ENCODE measurements at regions not wholly inside any gene's neighbourhood (a gene's known extent, or its start where the extent isn't known, plus 50 kb on each side); places are given as distances from the start of the nearest gene placed in this dataset.

- no peak for DNase-seq
These were observed 185.8 kb upstream of the DCBLD2 start for GRCh38 chr3:99087277-99087676.

DNA sequence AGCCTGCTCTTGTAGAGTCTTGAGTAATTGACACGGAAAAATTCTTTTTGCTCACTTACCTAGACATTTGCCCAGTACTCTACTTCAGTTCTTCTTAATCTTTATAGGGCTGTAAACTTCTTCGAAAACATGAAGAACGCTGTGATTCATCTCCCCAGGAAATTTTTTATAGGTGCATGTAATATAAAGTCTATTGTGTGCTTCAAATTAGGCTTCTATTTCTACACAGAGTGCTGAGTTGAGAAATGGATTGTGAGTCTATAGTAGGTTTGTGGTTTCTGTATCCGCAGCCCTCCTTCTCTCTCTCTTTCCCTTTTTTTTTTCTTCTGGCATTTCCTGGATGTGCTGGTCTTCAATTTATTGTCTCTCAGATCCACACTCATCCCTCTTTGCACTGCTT is 183.3 kb upstream of the DCBLD2 start:
- no peak for DNase-seq

- no peak for DNase-seq
These were observed 182.7 kb upstream of the DCBLD2 start for GRCh38 chr3:99084156-99084555.

GRCh38 chr3:99071096-99071495 is 169.6 kb upstream of the DCBLD2 start:
- no peak for DNase-seq

GRCh38 chr3:99069973-99070372 is 168.5 kb upstream of the DCBLD2 start:
- no peak for DNase-seq

DNA sequence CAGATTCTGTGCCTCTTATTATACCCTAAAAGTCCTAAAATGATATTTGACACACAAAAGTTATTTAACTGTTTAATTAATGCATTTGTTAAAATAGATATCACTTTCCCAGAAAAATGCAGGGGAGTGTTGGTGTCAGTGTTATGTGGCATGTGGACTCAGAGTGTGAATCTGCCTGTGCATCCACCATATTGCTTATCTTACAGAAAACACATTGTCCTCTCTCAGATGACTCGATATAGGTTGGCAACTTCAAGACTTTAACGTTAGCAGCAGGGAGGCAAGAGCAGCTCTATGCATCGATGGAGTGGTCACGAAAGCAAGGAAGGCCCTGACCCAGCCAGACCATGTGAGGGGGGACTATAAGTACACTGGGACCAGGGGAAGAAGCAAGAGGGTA is 165.4 kb upstream of the DCBLD2 start:
- DNase-seq, result no peak

GRCh38 chr3:99049164-99049563 is 147.7 kb upstream of the DCBLD2 start:
- no peak for DNase-seq

- no peak for DNase-seq
These were observed 140.3 kb upstream of the DCBLD2 start for GRCh38 chr3:99041747-99042146.

DNA sequence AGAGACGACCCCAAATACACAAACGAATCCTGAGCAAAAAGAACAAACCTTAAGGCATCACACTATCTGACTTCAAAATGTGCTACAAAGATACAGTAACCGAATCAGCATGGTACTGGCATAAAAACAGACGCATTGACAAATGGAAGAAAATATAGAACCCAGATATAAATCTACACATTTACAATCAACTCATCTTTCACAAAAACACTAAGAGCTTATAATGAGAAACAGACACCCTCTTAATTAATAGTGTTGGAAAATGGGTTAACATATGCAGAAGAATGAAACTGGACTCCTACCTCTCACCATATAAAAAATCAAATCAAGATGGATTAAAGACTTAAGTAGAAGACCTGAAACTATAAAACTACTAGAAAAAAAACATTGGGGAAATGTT is 130.3 kb upstream of the DCBLD2 start:
- DNase-seq, result no peak

- no peak for DNase-seq
These were observed 122.2 kb upstream of the DCBLD2 start for GRCh38 chr3:99023590-99024192.

- DNase-seq, result no peak
These were observed 120.0 kb upstream of the DCBLD2 start for GRCh38 chr3:99021466-99021865.

DNA sequence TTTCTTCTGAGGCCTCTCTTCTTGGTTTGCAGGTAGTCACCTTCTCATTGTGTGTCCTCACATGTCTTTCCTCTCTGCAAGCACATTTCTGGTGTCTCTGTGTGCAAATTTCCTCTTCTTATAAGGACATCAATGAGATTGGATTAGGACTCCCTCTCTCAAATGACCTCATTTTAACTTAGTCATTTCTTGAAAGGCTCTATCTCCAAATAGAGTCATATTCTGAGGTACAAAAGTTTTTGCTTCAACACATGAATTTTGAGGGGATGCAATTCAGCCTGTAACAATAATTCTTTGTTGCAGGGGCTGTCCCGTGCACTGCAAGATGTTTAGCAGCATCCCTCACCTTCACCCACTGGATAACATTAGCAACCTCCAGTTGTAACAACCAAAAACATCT is 115.0 kb upstream of the DCBLD2 start:
- DNase-seq, result no peak

DNA sequence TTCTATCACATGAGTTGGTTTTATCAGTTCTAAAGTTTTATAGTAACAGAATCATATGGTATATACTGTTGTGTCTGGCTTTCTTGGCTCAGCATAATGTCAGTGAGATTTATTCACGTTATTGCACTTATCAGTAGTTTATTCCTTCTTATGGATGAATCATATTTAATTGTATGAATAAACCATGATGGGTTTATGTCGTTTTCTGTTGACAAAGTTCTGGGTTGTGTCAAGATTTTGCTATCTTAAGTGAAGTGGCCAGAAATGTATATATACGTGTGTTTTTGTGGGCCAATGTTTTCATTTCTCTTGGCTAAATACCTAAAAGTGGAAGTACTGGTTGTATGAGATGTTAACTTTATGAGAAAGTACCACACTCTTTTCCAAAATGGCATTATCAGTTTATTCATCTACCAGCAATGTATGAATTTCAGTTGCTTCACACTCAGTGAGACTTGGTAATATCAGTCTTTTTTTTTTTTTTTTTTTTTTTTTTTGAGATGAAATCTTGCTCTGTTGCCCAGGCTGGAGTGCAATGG is 112.4 kb upstream of the DCBLD2 start:
- no peak for DNase-seq

DNA sequence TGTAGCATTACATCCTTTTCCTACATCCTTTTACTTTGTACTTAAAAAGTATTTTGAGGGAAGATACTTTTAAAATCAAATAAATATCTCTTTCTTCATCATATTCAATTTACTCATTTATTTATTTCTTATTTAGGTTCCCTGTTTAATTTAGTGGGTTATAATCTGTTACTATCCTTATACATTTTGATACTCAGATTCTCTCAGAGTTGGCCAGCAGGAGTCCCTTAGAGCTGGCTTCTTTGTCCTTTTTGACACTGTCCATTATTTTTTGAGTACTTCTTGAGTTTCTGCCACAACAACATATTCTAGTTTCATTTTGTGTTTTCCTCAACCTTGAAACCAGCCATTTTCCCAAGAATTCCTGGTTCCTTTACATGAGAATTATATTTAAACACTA is 111.6 kb upstream of the DCBLD2 start:
- no peak for DNase-seq

DNA sequence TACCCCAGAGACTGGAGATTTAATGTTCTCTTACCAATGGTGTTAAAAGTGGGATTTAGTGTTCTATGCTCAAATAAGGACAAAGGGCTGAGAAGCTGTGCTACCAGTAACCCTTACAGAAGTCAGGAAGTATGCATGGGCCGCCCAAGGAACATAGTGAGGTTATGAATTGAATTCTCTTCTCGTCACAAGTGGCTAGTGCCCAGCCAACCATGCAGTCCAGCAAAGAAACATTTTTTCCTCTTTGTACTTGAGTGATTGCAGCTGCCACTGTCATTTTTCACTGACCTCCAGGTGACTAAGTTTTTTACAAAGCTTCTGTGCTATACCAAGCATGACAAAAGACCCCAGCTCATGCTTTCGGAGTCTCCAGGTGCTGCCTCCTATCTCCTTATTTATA is 110.6 kb upstream of the DCBLD2 start:
- no peak for DNase-seq

GRCh38 chr3:99009851-99010250 is 108.4 kb upstream of the DCBLD2 start:
- no peak for DNase-seq

DNA sequence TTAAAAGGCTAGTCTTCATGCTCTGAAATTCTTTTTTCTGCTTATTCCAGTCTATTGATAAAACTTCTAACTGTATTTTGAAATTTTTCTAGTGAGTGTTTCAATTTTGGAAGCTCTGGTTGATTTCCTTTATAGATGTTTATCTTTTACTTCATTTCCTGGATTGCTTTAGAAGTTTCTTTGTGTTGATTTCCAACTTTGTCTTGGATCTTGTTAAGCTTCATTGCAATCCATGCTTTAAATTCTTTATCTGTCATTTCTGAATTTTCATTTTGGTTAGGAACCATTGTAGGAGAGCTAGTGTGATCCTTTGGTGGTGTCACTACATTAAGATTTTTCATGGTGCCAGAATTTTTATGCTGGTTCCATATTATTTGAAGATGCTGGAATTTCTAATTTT is 105.2 kb upstream of the DCBLD2 start:
- no peak for DNase-seq

- DNase-seq, result no peak
These were observed 98.2 kb upstream of the DCBLD2 start for GRCh38 chr3:98999675-99000074.

DNA sequence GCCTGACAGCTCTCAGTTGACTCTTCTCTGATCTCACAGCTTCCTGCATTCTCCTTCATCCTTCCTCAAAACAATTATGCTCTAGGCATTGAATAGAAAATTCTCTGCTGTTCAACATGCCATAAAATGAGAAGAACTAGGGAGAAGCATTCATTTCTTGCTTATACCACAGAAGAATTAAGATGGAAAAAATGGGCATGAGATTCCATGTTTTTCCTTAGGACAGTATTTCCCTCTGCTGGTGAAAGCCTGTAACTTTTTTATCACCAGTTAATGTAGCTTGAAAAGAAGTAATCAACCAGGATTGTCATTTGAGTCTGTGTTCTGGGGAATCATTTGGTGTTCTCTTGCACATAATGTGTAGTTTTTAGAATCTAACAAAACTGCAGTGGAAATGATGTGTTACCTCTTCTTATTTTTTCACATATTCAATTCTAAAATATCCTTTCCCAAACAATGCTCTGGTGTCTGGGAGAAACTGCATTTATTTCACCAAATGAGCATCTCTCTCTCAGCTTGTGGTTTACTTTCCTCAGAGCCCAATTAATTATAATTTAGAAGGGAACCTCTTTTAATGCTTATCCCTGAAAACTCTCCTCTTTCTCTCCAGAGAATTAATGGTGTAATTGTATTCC is 92.8 kb upstream of the DCBLD2 start:
- no peak for DNase-seq

GRCh38 chr3:98991393-98991792 is 89.9 kb upstream of the DCBLD2 start:
- DNase-seq, result no peak

DNA sequence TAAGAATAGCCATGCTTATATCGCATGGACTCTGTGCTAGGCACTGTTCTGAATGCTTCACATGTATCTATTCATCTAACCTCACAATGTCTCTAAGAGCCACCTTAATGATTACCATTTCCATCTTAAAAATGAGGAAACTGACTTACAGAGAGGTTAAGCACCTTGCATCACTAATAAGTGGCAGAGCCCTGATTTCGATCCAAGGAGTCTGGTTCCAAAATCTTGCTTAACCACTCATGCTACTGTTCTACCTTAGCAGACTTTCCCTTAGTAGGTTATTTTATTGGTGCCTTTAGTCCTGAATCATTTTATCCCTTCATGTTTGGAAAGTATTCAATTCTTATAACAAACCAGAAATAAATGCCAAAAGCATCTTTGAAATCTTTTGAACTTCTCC is 89.2 kb upstream of the DCBLD2 start:
- DNase-seq, result no peak

DNA sequence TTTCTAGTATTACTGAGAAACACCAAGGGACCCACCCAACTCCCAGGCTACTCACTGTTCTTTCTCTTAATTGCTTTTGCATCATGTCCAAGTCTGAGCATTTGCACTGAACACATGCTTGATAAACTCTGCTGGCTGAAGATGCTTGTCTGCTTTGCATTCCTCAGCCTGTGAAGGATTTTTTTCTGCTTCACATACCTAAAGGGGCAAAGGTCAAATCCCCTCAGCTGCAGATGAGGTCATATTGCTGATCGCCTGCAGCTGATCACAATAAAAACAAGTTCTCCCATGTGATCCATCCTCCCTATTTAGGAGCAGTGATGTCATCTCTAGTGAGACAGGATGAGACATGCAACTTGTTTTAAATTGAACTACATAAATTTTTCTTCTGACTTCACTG is 84.6 kb upstream of the DCBLD2 start:
- no peak for DNase-seq

- DNase-seq, result no peak
These were observed 83.9 kb upstream of the DCBLD2 start for GRCh38 chr3:98985431-98985830.

DNA sequence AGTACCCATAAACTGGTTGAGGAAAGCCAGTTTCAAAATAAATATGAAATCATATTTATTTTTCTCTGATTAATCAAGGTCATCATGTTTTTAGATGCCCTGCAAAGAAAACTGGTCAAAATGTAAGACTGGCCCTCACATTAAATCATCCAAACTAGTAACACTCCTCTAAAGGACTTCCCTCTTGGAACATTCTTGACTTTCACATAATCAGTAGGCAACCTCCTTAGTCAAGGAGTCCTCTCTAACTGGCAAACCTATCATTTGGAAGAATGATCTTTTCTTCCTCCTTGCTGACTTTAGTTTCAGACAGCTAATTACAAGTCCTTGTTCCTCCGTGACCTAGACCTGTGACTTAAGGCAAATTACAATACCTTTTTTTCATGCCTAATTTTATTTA is 82.5 kb upstream of the DCBLD2 start:
- DNase-seq, result no peak

- DNase-seq, result no peak
These were observed 80.9 kb upstream of the DCBLD2 start for GRCh38 chr3:98982351-98982750.
